ENCODE measurements at regions not wholly inside any gene's neighbourhood (a gene's known extent, or its start where the extent isn't known, plus 50 kb on each side); places are given as distances from the start of the nearest gene placed in this dataset.

DNA sequence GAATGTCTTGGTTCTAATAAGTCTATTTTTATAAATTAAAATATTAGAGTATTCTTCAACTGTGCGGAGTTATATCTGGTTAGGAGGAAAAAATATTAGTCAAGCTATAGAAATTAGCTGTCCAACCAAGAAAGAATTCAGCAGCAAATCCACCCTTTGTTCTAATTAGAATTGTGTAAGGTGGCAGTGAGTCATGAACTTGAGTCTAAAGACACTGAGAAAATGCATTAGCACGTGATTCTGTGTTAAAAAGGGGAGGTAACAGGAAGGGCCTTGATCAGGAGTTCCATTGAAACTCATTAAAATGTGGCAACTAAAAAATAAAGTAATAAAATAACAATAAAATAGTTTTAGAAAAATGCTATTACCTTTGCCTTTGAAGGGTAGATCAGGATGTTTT is 398.2 kb upstream of the RGS18 start:
- TF ChIP-seq CTCF (IDR thresholded peaks at IDR 0.05; ENCODE audit: low read depth, low read length) (no peak), EZH2phosphoT487 (IDR thresholded peaks at IDR 0.05; ENCODE audit: low read depth) (no peak)
